ENCODE measurements at regions not wholly inside any gene's neighbourhood (a gene's known extent, or its start where the extent isn't known, plus 50 kb on each side); places are given as distances from the start of the nearest gene placed in this dataset.

GRCh38 chr4:38422850-38423249 is 241.1 kb upstream of the KLF3 start:
- TF ChIP-seq EP300 (IDR thresholded peaks at IDR 0.05) (no peak), POLR2A (IDR thresholded peaks at IDR 0.05) (no peak), POLR2AphosphoS5 (IDR thresholded peaks at IDR 0.05) (no peak)
- TF ChIP-seq, protein P1, sequence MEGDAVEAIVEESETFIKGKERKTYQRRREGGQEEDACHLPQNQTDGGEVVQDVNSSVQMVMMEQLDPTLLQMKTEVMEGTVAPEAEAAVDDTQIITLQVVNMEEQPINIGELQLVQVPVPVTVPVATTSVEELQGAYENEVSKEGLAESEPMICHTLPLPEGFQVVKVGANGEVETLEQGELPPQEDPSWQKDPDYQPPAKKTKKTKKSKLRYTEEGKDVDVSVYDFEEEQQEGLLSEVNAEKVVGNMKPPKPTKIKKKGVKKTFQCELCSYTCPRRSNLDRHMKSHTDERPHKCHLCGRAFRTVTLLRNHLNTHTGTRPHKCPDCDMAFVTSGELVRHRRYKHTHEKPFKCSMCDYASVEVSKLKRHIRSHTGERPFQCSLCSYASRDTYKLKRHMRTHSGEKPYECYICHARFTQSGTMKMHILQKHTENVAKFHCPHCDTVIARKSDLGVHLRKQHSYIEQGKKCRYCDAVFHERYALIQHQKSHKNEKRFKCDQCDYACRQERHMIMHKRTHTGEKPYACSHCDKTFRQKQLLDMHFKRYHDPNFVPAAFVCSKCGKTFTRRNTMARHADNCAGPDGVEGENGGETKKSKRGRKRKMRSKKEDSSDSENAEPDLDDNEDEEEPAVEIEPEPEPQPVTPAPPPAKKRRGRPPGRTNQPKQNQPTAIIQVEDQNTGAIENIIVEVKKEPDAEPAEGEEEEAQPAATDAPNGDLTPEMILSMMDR (IDR thresholded peaks at IDR 0.05), result no peak

Measured in gastroesophageal sphincter (tissue), 3 donors.